Lower leg skin (tissue), 2 donors: ENCODE measurements at regions not wholly inside any gene's neighbourhood (a gene's known extent, or its start where the extent isn't known, plus 50 kb on each side); places are given as distances from the start of the nearest gene placed in this dataset.

Experiments used
- microRNA-seq, 2 donors: library from miRNA; unstranded; fragments of <30 nt; microRNA quantifications; one replicate each; pipeline ENCODE4, GENCODE V29; 2016; ENCODE audit warnings: borderline replicate concordance in 2 of 2, borderline number of aligned reads in 1 of 2

Small RNA genes in the stretch of these regions (microRNA-seq; reads per million reads assigned to microRNA genes)
- gene MIR6724-3 (0 reads per million in 2 donors), gene MIR6724-4 (0 reads per million in 2 donors)
